Natural killer cell (primary cell): ENCODE measurements at regions not wholly inside any gene's neighbourhood (a gene's known extent, or its start where the extent isn't known, plus 50 kb on each side); places are given as distances from the start of the nearest gene placed in this dataset.

Experiments
- ATAC-seq, 3 donors: fragments of 150-1000 bp in 2 of 3; fragments of 200-7000 bp in 1 of 3; cut with Tn5 transposase; 1 replicate in 1 of 3; 2 replicates in 2 of 3; pipeline ENCODE4 v1.10.0; 2021; ENCODE audit warnings: mild to moderate bottlenecking in 2 of 3, moderate library complexity in 2 of 3
- DNase-seq, 2 donors: peaks; one replicate each; pipeline versions ENCODE4 v3.0.0 to v3.0.0-alpha.2; 2013 to 2021; ENCODE audit warnings: mixed read lengths in 1 of 2
- H3K27ac ChIP-seq: one replicate; pipeline ENCODE4 v1.5.1; 2013; ENCODE audit warnings: mild to moderate bottlenecking, low read length
- H3K27me3 ChIP-seq: one replicate; pipeline ENCODE4 v1.6.1; 2013; ENCODE audit warnings: low read length; ENCODE audit not compliant: control insufficient read depth, insufficient read depth
- H3K36me3 ChIP-seq: one replicate; pipeline ENCODE4 v1.6.1; 2013; ENCODE audit warnings: low read length; ENCODE audit not compliant: control insufficient read depth, insufficient read depth
- H3K4me1 ChIP-seq: one replicate; pipeline ENCODE4 v1.6.1; 2013; ENCODE audit warnings: low read length; ENCODE audit not compliant: control insufficient read depth, insufficient read depth
- H3K4me3 ChIP-seq: one replicate; pipeline ENCODE4 v1.5.1; 2013; ENCODE audit warnings: low read length
- H3K9me3 ChIP-seq: one replicate; pipeline ENCODE4 v1.6.1; 2013; ENCODE audit warnings: low read length; ENCODE audit not compliant: control insufficient read depth, insufficient read depth
- H3K27ac Mint-ChIP-seq, 2 donors: one replicate each; pipeline ENCODE4 v1.8.0; 2022; ENCODE audit warnings: mild to moderate bottlenecking in 2 of 2, mixed read lengths in 2 of 2, moderate library complexity in 1 of 2
- H3K27me3 Mint-ChIP-seq, 2 donors: one replicate each; pipeline ENCODE4 v1.8.0; 2022; ENCODE audit warnings: low read depth in 2 of 2, mixed read lengths in 2 of 2
- H3K36me3 Mint-ChIP-seq: one replicate; pipeline ENCODE4 v1.8.0; 2022; ENCODE audit warnings: mixed read lengths
- H3K4me1 Mint-ChIP-seq, 2 donors: one replicate each; pipeline ENCODE4 v1.8.0; 2022; ENCODE audit warnings: mixed read lengths in 2 of 2
- H3K4me3 Mint-ChIP-seq: one replicate; pipeline ENCODE4 v1.8.0; 2022; ENCODE audit warnings: mild to moderate bottlenecking, moderate library complexity, mixed read lengths
- H3K9me3 Mint-ChIP-seq, 2 donors: one replicate each; pipeline ENCODE4 v1.8.0; 2022; ENCODE audit warnings: mixed read lengths in 2 of 2
- CTCF ChIP-seq: fragments of 200-600 bp; IDR thresholded peaks from one replicate; pipeline ENCODE4 v1.8.0; 2022; ENCODE audit warnings: antibody characterized with exemption
- WGBS: methylation state at CpG from one replicate; pipeline ENCODE4 v1.1.7; 2013; ENCODE audit warnings: missing lambda C conversion rate; ENCODE audit not compliant: insufficient coverage; 5-methylcytosine and 5-hydroxymethylcytosine counted together
- intact Hi-C: fragments of 100-400 bp; cut with micrococcal nuclease; formaldehyde crosslinking; loops from one replicate; pipeline ENCODE4 v1.14.2; 2022

- H3K4me3 ChIP-seq: no peak overlapping the region
- no peaks in the 10 kb centered on the region for H3K36me3 Mint-ChIP-seq
- H3K4me3 Mint-ChIP-seq: no peak overlapping the region
- intact Hi-C loops: no loop called here
- ATAC-seq (no peak), DNase-seq (no peak)
- no peaks in the 10 kb centered on the region for H3K36me3 ChIP-seq
- no peaks in the 10 kb centered on the region for H3K4me1 ChIP-seq
- TF ChIP-seq CTCF: no peak
- WGBS: 84% methylated on average over 1 of the region's 1 CpG
- H3K27me3 Mint-ChIP-seq: peaks cover 13 to 46% of the 10 kb centered on the region in 2 donors
- H3K27me3 ChIP-seq: peaks cover 2% of the 10 kb centered on the region
- no peaks in the 10 kb centered on the region for H3K9me3 ChIP-seq
- H3K27ac ChIP-seq: no peak overlapping the region
- no peak overlapping the region for H3K27ac Mint-ChIP-seq
- H3K4me1 Mint-ChIP-seq: no peaks in the 10 kb centered on the region
- H3K9me3 Mint-ChIP-seq: no peaks in the 10 kb centered on the region
These were observed 137.7 kb upstream of the ETS2 start for GRCh38 chr21:38668067-38668466.

- Mint-ChIP-seq H3K36me3 (no peaks in the 10 kb centered on the region), H3K27me3 (peaks cover 14 to 42% of the 10 kb centered on the region in 2 donors), H3K9me3 (no peaks in the 10 kb centered on the region), H3K27ac (no peak overlapping the region), H3K4me3 (no peak overlapping the region), H3K4me1 (no peaks in the 10 kb centered on the region)
- Histone ChIP-seq H3K27ac (no peak overlapping the region), H3K4me3 (no peak overlapping the region), H3K36me3 (no peaks in the 10 kb centered on the region), H3K4me1 (no peaks in the 10 kb centered on the region), H3K27me3 (no peaks in the 10 kb centered on the region), H3K9me3 (no peaks in the 10 kb centered on the region)
- intact Hi-C loops: no loop called here
- ATAC-seq (no peak), DNase-seq (no peak)
- WGBS: 81% methylated on average over 6 of the region's 6 CpGs
- TF ChIP-seq CTCF: no peak
These were observed 137.2 kb upstream of the ETS2 start for GRCh38 chr21:38668541-38668940.

- 78% methylated on average over 6 of the region's 6 CpGs for WGBS
- Histone ChIP-seq H3K27ac (no peak overlapping the region), H3K4me3 (no peak overlapping the region), H3K27me3 (no peaks in the 10 kb centered on the region), H3K9me3 (no peaks in the 10 kb centered on the region), H3K36me3 (no peaks in the 10 kb centered on the region), H3K4me1 (no peaks in the 10 kb centered on the region)
- Mint-ChIP-seq H3K36me3 (no peaks in the 10 kb centered on the region), H3K27me3 (peaks cover 14 to 39% of the 10 kb centered on the region in 2 donors), H3K4me3 (no peak overlapping the region), H3K4me1 (no peaks in the 10 kb centered on the region), H3K27ac (no peak overlapping the region), H3K9me3 (no peaks in the 10 kb centered on the region)
- DNase-seq (peak in 1 of 2 donors; percentile 15), ATAC-seq (no peak)
- intact Hi-C loops: no loop called here
- TF ChIP-seq CTCF: no peak
These were observed 136.5 kb upstream of the ETS2 start for GRCh38 chr21:38669186-38669585.

- no peak for TF ChIP-seq CTCF
- Mint-ChIP-seq H3K4me1 (no peaks in the 10 kb centered on the region), H3K27me3 (peaks cover 5 to 26% of the 10 kb centered on the region in 2 donors), H3K9me3 (no peaks in the 10 kb centered on the region), H3K4me3 (no peak overlapping the region), H3K36me3 (no peaks in the 10 kb centered on the region), H3K27ac (no peak overlapping the region)
- H3K9me3 ChIP-seq: no peaks in the 10 kb centered on the region
- no peaks in the 10 kb centered on the region for H3K4me1 ChIP-seq
- intact Hi-C loops: no loop called here
- H3K4me3 ChIP-seq: no peak overlapping the region
- no peaks in the 10 kb centered on the region for H3K36me3 ChIP-seq
- H3K27ac ChIP-seq: no peak overlapping the region
- 91% methylated on average over 6 of the region's 7 CpGs for WGBS
- no peak for ATAC-seq
- DNase-seq: no peak
- H3K27me3 ChIP-seq: no peaks in the 10 kb centered on the region
These were observed 134.9 kb upstream of the ETS2 start for GRCh38 chr21:38670861-38671260.
